H9 (cell line): ENCODE measurements at regions not wholly inside any gene's neighbourhood (a gene's known extent, or its start where the extent isn't known, plus 50 kb on each side); places are given as distances from the start of the nearest gene placed in this dataset.

ENCODE experiments used
- DNase-seq: peaks from one replicate; pipeline ENCODE4 v3.0.0-alpha.2; 2017
- H2AFZ ChIP-seq: one replicate; pipeline ENCODE4 v1.6.1; 2013; ENCODE audit warnings: mild to moderate bottlenecking, low read length, control low read depth, moderate library complexity
- H2AK5ac ChIP-seq: 2 replicates; pipeline ENCODE4 v1.6.1; 2013; ENCODE audit warnings: low read length, control low read depth, mixed read lengths; ENCODE audit not compliant: insufficient read length
- H2BK120ac ChIP-seq: one replicate; pipeline ENCODE4 v1.6.1; 2013; ENCODE audit warnings: low read depth, mild to moderate bottlenecking, low read length, control low read depth, inconsistent platforms; ENCODE audit not compliant: poor library complexity, severe bottlenecking
- H2BK12ac ChIP-seq: 2 replicates; pipeline ENCODE4 v1.6.1; 2013; ENCODE audit warnings: low read length, control low read depth, mixed read lengths, low read depth; ENCODE audit not compliant: insufficient read length
- H2BK15ac ChIP-seq: 2 replicates; pipeline ENCODE4 v1.6.1; 2013; ENCODE audit warnings: low read depth, low read length, control low read depth
- H2BK20ac ChIP-seq: one replicate; pipeline ENCODE4 v1.6.1; 2013; ENCODE audit warnings: low read depth, mild to moderate bottlenecking, low read length, control low read depth, inconsistent platforms; ENCODE audit not compliant: poor library complexity, severe bottlenecking
- H2BK5ac ChIP-seq: 2 replicates; pipeline ENCODE4 v1.6.1; 2013; ENCODE audit warnings: low read length, control low read depth, mixed read lengths; ENCODE audit not compliant: insufficient read length
- H3K14ac ChIP-seq: 2 replicates; pipeline ENCODE4 v1.6.1; 2013; ENCODE audit warnings: low read length, control low read depth; ENCODE audit not compliant: insufficient read depth
- H3K18ac ChIP-seq: 2 replicates; pipeline ENCODE4 v1.6.1; 2013; ENCODE audit warnings: low read depth, mild to moderate bottlenecking, mixed read lengths, low read length, control low read depth; ENCODE audit not compliant: insufficient read length
- H3K23ac ChIP-seq: 2 replicates; pipeline ENCODE4 v1.6.1; 2013; ENCODE audit warnings: low read length, control low read depth, mixed read lengths, low read depth; ENCODE audit not compliant: insufficient read length
- H3K23me2 ChIP-seq: 2 replicates; pipeline ENCODE4 v1.6.1; 2013; ENCODE audit warnings: low read depth, mild to moderate bottlenecking, mixed read lengths, low read length, control low read depth; ENCODE audit not compliant: insufficient read length, poor library complexity, severe bottlenecking
- H3K27ac ChIP-seq: 2 replicates; pipeline ENCODE4 v1.5.1; 2013; ENCODE audit warnings: low read length, control low read depth, mixed read lengths, low read depth; ENCODE audit not compliant: insufficient read length
- H3K27me3 ChIP-seq: 2 replicates; pipeline ENCODE4 v1.6.1; 2013; ENCODE audit warnings: low read length, control low read depth, inconsistent platforms; ENCODE audit not compliant: insufficient read depth
- H3K4ac ChIP-seq: 2 replicates; pipeline ENCODE4 v1.6.1; 2013; ENCODE audit warnings: low read depth, mild to moderate bottlenecking, control low read depth, inconsistent platforms, low read length, moderate library complexity
- H3K4me1 ChIP-seq: 2 replicates; pipeline ENCODE4 v1.6.1; 2013; ENCODE audit warnings: low read length, control low read depth, inconsistent platforms; ENCODE audit not compliant: insufficient read depth
- H3K4me2 ChIP-seq: 2 replicates; pipeline ENCODE4 v1.6.1; 2013; ENCODE audit warnings: low read length, control low read depth, mixed read lengths; ENCODE audit not compliant: insufficient read length, insufficient read depth
- H3K56ac ChIP-seq: 2 replicates; pipeline ENCODE4 v1.6.1; 2013; ENCODE audit warnings: low read depth, mild to moderate bottlenecking, mixed read lengths, low read length, control low read depth; ENCODE audit not compliant: insufficient read length
- H3K79me1 ChIP-seq: 2 replicates; pipeline ENCODE4 v1.6.1; 2013; ENCODE audit warnings: low read depth, mild to moderate bottlenecking, moderate library complexity, low read length, control low read depth, inconsistent platforms; ENCODE audit not compliant: insufficient read depth, poor library complexity, severe bottlenecking
- H3K79me2 ChIP-seq: 2 replicates; pipeline ENCODE4 v1.6.1; 2013; ENCODE audit warnings: low read length, control low read depth, inconsistent platforms; ENCODE audit not compliant: insufficient read depth
- H3K9ac ChIP-seq: 2 replicates; pipeline ENCODE4 v1.6.1; 2013; ENCODE audit warnings: low read length, control low read depth, mixed read lengths; ENCODE audit not compliant: insufficient read length; ENCODE audit errors: extremely low read depth
- H3K9me3 ChIP-seq: one replicate; pipeline ENCODE4 v1.6.1; 2013; ENCODE audit warnings: low read depth, low read length, inconsistent platforms; ENCODE audit not compliant: control insufficient read depth
- H3T11ph ChIP-seq: one replicate; pipeline ENCODE4 v1.6.1; 2013; ENCODE audit warnings: mild to moderate bottlenecking, low read length, control low read depth, inconsistent platforms
- H4K20me1 ChIP-seq: one replicate; pipeline ENCODE4 v1.6.1; 2013; ENCODE audit not compliant: control insufficient read depth, insufficient read length, insufficient read depth
- H4K5ac ChIP-seq: 2 replicates; pipeline ENCODE4 v1.6.1; 2013; ENCODE audit warnings: low read depth, mild to moderate bottlenecking, mixed read lengths, low read length, control low read depth; ENCODE audit not compliant: insufficient read length
- H4K8ac ChIP-seq: replicated peaks from 2 replicates; pipeline ENCODE4 v1.6.1; 2013; ENCODE audit warnings: low read length, control low read depth, mixed read lengths, low read depth; ENCODE audit not compliant: insufficient read length
- H4K91ac ChIP-seq: 2 replicates; pipeline ENCODE4 v1.6.1; 2013; ENCODE audit warnings: low read depth, mild to moderate bottlenecking, moderate library complexity, mixed read lengths, low read length, control low read depth; ENCODE audit not compliant: insufficient read length
- H3K27ac Mint-ChIP-seq, 3 experiments: 2 replicates in 2 of 3; 3 replicates in 1 of 3; pipeline ENCODE4 v1.8.0; 2020 to 2021; ENCODE audit warnings: mixed read lengths in 3 of 3, mild to moderate bottlenecking in 1 of 3, moderate library complexity in 1 of 3
- H3K27me3 Mint-ChIP-seq: 2 replicates; pipeline ENCODE4 v1.8.0; 2021; ENCODE audit warnings: low read depth, mild to moderate bottlenecking, moderate library complexity, mixed read lengths
- H3K36me3 Mint-ChIP-seq, 3 experiments: 2 replicates in 2 of 3; 3 replicates in 1 of 3; pipeline ENCODE4 v1.8.0; 2020 to 2021; ENCODE audit warnings: low read depth in 3 of 3, mixed read lengths in 3 of 3; ENCODE audit not compliant: insufficient read depth in 1 of 3
- H3K4me1 Mint-ChIP-seq, 2 experiments: 2 replicates each; pipeline ENCODE4 v1.8.0; 2020; ENCODE audit warnings: mixed read lengths in 2 of 2
- H3K4me3 Mint-ChIP-seq, 2 experiments: 2 replicates in 1 of 2; 3 replicates in 1 of 2; pipeline ENCODE4 v1.8.0; 2020 to 2021; ENCODE audit warnings: mild to moderate bottlenecking in 2 of 2, mixed read lengths in 2 of 2, moderate library complexity in 1 of 2
- H3K9me3 Mint-ChIP-seq, 2 experiments: 2 replicates in 1 of 2; 3 replicates in 1 of 2; pipeline ENCODE4 v1.8.0; 2020; ENCODE audit warnings: mild to moderate bottlenecking in 2 of 2, mixed read lengths in 2 of 2, moderate library complexity in 1 of 2
- CTCF ChIP-seq: fragments of 200-600 bp; sonication (generic); conservative IDR thresholded peaks from 3 replicates; pipeline ENCODE4 v1.8.0; 2021; ENCODE audit warnings: antibody characterized with exemption, mild to moderate bottlenecking
- WGBS: extraction: QIAGEN DNeasy Blood & Tissue Kit; methylation state at CpG from one replicate; pipeline ENCODE4 v1.1.7; 2013; ENCODE audit warnings: missing lambda C conversion rate, low lambda C conversion rate, mixed read lengths; ENCODE audit not compliant: insufficient read length; ENCODE audit errors: extremely low coverage; 5-methylcytosine and 5-hydroxymethylcytosine counted together

DNA sequence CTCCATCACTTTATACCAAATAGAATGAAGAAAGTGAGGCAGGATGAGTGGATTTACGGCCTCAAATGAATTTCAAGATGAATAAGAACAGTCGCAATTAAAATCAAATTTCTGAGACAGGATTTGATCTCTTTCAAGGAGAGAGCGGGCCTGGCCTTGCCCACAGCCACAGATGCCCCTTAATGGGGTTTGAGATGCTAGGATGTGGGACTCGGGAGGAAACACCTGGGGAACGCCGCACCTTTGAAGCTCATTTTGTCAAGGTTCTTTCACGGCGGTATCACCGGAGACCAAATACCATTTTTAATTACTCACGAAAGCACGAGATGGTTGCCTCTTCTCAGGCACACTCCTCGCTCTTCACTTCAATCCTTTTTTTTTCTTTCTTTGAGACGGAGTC lies 178.1 kb upstream of the SDK2 start:
- H3K9ac ChIP-seq = no peak overlapping the region
- no peak overlapping the region for H3K56ac ChIP-seq
- no peak overlapping the region for H2BK12ac ChIP-seq
- H2AFZ ChIP-seq = no peak overlapping the region
- H3K4me1 Mint-ChIP-seq = peaks cover 39 to 41% of the 10 kb centered on the region in 2 experiments
- H4K5ac ChIP-seq = no peak overlapping the region
- no peak for TF ChIP-seq CTCF
- H3K79me2 ChIP-seq = no peaks in the 10 kb centered on the region
- H2BK120ac ChIP-seq = no peak overlapping the region
- DNase-seq = no peak
- H3K79me1 ChIP-seq = no peaks in the 10 kb centered on the region
- no peak overlapping the region for H3K4me2 ChIP-seq
- H3K4me3 Mint-ChIP-seq = no peak overlapping the region
- H3T11ph ChIP-seq = no peak overlapping the region
- H4K8ac ChIP-seq = no peak overlapping the region
- H3K4me1 ChIP-seq = no peaks in the 10 kb centered on the region; the same call in none of the 2 replicates
- peaks cover 12 to 16% (median 12%) of the 10 kb centered on the region in 3 experiments for H3K36me3 Mint-ChIP-seq
- no CpG with 5 or more reads among the region's 13 CpGs for WGBS
- peaks cover 15 to 28% of the 10 kb centered on the region in 2 experiments for H3K9me3 Mint-ChIP-seq
- no peaks in the 10 kb centered on the region for H4K20me1 ChIP-seq
- H3K9me3 ChIP-seq = peaks cover 6% of the 10 kb centered on the region
- no peak overlapping the region for H2BK20ac ChIP-seq
- no peak overlapping the region for H2AK5ac ChIP-seq
- no peak overlapping the region for H4K91ac ChIP-seq
- H3K23ac ChIP-seq = no peak overlapping the region
- peaks cover 8% of the 10 kb centered on the region; the same call in 1 of the 2 replicates for H3K27me3 ChIP-seq
- H2BK5ac ChIP-seq = no peak overlapping the region
- H3K4ac ChIP-seq = no peak overlapping the region
- no peak overlapping the region for H3K27ac ChIP-seq
- no peak overlapping the region for H3K14ac ChIP-seq
- no peak overlapping the region for H3K27ac Mint-ChIP-seq
- H2BK15ac ChIP-seq = no peak overlapping the region
- no peaks in the 10 kb centered on the region for H3K23me2 ChIP-seq
- H3K18ac ChIP-seq = no peak overlapping the region
- peaks cover 92% of the 10 kb centered on the region for H3K27me3 Mint-ChIP-seq
